Skeletal muscle satellite cell (primary cell): ENCODE measurements at regions not wholly inside any gene's neighbourhood (a gene's known extent, or its start where the extent isn't known, plus 50 kb on each side); places are given as distances from the start of the nearest gene placed in this dataset.

Experiments used
- H3K27me3 ChIP-seq: 2 replicates; pipeline ENCODE4 v1.7.0; 2013; ENCODE audit warnings: low read length; ENCODE audit not compliant: control insufficient read depth, insufficient read depth
- H3K36me3 ChIP-seq: 2 replicates; pipeline ENCODE4 v1.7.0; 2013; ENCODE audit warnings: mild to moderate bottlenecking, control low read depth, low read length; ENCODE audit not compliant: insufficient read depth
- H3K4me1 ChIP-seq: 2 replicates; pipeline ENCODE4 v1.7.0; 2013; ENCODE audit warnings: low read length; ENCODE audit not compliant: control insufficient read depth, insufficient read depth
- H3K4me2 ChIP-seq: 2 replicates; pipeline ENCODE4 v1.7.0; 2013; ENCODE audit warnings: mild to moderate bottlenecking, low read length
- H3K4me3 ChIP-seq: 2 replicates; pipeline ENCODE4 v1.7.0; 2013; ENCODE audit warnings: low read length
- H3K9ac ChIP-seq: 2 replicates; pipeline ENCODE4 v1.7.0; 2013; ENCODE audit warnings: mild to moderate bottlenecking, low read depth, low read length, moderate library complexity
- H3K9me3 ChIP-seq: replicated peaks from 2 replicates; pipeline ENCODE4 v1.7.0; 2013; ENCODE audit warnings: mild to moderate bottlenecking, control low read depth, low read length

DNA sequence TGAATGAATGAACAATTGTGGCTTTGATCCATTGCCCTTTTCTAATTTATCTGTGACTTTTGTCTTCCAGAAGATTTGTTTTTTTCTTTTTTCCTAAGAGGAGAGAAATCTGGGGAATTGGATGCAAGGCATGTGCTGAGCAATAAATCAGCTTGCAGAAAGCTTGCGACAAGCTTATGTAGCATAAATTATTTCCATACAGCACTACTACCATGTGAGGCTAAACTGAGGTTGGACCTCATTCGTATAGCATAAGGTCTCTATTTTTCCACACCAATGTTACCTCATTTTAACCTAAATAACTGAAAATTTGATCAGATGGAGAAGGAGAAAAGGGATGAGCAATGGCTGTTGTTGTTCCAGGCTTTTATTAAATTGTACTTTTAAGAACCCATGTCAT, 455.6 kb downstream of the TUSC7 start:
- no peaks in the 10 kb centered on the region for H3K9me3 ChIP-seq
- H3K4me2 ChIP-seq, result no peak overlapping the region
- H3K36me3 ChIP-seq, result no peaks in the 10 kb centered on the region
- H3K9ac ChIP-seq, result no peak overlapping the region
- H3K4me3 ChIP-seq, result no peak overlapping the region
- H3K27me3 ChIP-seq, result no peaks in the 10 kb centered on the region
- no peaks in the 10 kb centered on the region for H3K4me1 ChIP-seq

DNA sequence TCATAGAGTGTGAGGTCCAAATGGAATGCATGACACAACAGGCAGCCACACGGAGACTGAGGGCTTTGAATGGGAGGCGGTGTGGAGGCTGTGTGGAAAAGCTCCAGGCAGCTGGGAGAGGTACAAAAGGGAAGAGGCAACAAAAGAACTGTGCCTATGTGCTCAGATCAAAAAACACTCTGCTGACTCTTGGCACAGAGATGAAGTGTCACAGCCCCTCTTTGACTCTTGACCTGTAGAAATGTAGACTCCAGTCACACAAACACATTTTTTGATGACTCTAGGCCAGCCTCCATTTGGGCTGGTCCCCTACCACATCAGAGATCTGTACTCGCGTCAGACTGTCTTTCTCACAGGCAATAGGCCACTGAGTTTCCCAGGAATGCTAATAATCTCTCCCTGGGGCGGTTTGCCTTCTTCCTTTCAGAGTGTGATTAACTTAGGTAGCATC, 456.0 kb downstream of the TUSC7 start:
- no peak overlapping the region for H3K4me2 ChIP-seq
- no peaks in the 10 kb centered on the region for H3K27me3 ChIP-seq
- no peaks in the 10 kb centered on the region for H3K4me1 ChIP-seq
- H3K9me3 ChIP-seq, result no peaks in the 10 kb centered on the region
- H3K4me3 ChIP-seq, result no peak overlapping the region
- no peak overlapping the region for H3K9ac ChIP-seq
- no peaks in the 10 kb centered on the region for H3K36me3 ChIP-seq

DNA sequence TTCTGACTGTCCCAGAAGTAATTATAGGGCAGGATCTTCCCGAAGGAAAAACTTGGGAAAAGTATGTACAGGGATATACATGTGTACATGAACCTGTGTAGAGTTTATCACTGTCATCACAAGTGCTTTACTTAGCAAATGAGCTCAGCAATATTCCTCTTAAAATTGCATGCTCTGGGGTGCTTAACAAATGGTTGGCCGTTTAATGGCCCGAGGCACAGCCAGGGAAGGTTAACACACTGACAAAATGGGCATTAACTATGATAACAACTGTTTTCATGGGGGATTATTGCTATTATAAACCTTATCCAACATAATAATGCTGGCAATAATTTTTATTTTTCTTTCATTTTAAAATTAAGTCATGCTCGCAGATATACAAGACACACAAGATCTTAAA, 459.3 kb downstream of the TUSC7 start:
- Histone ChIP-seq H3K27me3 (no peaks in the 10 kb centered on the region), H3K9ac (no peak overlapping the region), H3K36me3 (no peaks in the 10 kb centered on the region), H3K4me1 (no peaks in the 10 kb centered on the region), H3K4me3 (no peak overlapping the region), H3K9me3 (no peaks in the 10 kb centered on the region), H3K4me2 (no peak overlapping the region)

DNA sequence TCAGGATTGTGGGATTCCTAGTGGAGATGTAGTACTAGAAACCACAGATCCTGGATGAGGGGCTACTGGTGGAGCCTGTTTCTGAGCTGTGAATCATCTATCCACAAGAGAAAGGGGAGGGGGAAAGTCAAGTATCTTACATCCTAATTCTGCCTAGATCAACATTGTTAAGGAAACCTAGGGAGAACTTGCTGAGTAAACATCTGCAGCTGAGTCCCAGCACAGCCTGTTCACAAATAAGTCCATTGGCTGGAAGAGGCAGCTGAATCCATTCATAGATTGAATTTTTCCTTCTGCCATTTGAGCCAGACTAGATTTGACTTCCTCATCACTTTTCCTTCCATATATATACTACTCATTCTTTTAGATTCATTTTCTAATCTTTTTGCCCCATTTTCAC, 460.5 kb downstream of the TUSC7 start:
- H3K4me2 ChIP-seq, result no peak overlapping the region
- H3K4me1 ChIP-seq, result no peaks in the 10 kb centered on the region
- no peaks in the 10 kb centered on the region for H3K27me3 ChIP-seq
- no peaks in the 10 kb centered on the region for H3K36me3 ChIP-seq
- no peak overlapping the region for H3K4me3 ChIP-seq
- no peak overlapping the region for H3K9ac ChIP-seq
- H3K9me3 ChIP-seq, result no peaks in the 10 kb centered on the region

DNA sequence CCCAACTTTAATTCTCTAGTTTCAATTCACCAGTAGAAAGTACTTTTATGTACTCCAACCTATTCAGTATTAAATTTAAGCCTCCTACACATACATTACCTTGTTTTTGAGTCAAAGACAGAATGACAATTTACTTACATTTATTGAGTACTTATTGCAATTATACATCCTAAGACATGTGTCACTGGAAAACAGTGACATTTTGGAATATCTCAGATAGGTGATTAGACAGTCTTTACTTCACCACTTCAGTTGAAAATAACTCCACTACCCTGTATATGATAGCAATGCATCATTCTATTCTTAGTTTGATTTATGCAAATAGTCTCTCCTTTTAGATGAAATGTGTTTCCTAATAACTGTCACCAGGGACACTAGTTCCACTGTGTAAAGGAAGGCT, 461.5 kb downstream of the TUSC7 start:
- no peaks in the 10 kb centered on the region for H3K27me3 ChIP-seq
- H3K4me3 ChIP-seq, result no peak overlapping the region
- H3K36me3 ChIP-seq, result no peaks in the 10 kb centered on the region
- H3K9me3 ChIP-seq, result no peaks in the 10 kb centered on the region
- H3K4me1 ChIP-seq, result no peaks in the 10 kb centered on the region
- H3K4me2 ChIP-seq, result no peak overlapping the region
- H3K9ac ChIP-seq, result no peak overlapping the region

DNA sequence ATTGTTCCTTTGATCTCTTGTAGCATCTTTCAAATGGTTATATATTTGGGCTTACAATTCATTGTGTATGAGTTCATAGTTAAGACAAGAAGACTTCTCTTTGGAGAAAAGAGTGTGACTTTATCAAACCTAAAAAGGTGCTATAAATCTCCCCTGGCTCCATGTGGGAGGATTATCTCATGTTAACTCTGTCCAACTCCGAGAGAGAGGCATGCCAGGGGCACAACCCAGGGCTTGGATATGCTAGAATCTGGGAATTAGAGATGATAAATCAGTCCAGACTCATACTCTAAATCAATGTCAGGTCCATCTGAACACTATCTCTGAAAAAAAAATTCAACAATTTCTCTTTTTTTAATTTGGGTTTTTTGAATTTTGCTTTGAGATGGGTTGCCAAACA, 462.8 kb downstream of the TUSC7 start:
- H3K4me1 ChIP-seq, result no peaks in the 10 kb centered on the region
- no peak overlapping the region for H3K4me2 ChIP-seq
- H3K9me3 ChIP-seq, result no peaks in the 10 kb centered on the region
- no peak overlapping the region for H3K4me3 ChIP-seq
- H3K27me3 ChIP-seq, result no peaks in the 10 kb centered on the region
- no peaks in the 10 kb centered on the region for H3K36me3 ChIP-seq
- no peak overlapping the region for H3K9ac ChIP-seq

DNA sequence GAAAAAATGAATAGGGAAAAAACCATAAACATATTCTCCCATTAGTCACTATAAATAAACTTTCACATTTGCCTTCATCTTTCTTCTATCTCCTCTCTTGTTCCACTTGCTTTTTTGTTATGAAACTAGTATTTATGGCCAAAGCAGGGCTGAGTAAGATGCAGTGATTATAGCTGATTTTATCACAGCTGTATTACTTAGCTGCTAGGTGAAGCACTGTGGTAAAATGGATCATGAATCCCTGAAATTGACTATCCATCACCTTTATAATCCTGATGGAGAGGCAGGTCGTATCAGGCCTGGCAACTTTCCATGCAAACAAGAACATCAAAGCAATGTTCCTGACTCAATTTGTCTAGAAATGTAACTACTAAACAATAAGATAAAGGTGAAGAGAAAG, 471.6 kb downstream of the TUSC7 start:
- Histone ChIP-seq H3K4me3 (no peak overlapping the region), H3K36me3 (no peaks in the 10 kb centered on the region), H3K4me2 (no peak overlapping the region), H3K9me3 (no peaks in the 10 kb centered on the region), H3K27me3 (no peaks in the 10 kb centered on the region), H3K9ac (no peak overlapping the region), H3K4me1 (peaks cover 6% of the 10 kb centered on the region)

DNA sequence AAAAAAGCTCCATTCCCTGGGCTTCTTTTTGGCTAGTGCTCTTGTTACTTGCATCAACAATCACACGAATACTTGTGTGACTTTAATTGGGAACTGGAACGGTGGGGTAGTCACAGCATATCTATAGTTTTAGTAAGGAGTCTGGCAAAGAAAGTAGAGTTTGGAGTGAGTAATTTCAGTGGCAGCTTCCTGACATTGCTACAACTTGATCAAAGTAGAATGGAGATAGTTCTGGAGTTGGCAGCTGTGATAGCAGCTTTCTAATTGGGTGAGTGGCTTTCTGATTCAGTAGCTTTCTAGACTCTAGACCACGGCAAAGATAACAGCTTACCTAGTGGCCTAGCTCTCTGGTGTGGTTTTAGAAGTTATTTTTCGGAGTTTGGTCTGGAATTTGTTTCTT, 475.0 kb downstream of the TUSC7 start:
- Histone ChIP-seq H3K27me3 (no peaks in the 10 kb centered on the region), H3K9ac (no peak overlapping the region), H3K9me3 (no peaks in the 10 kb centered on the region), H3K4me2 (no peak overlapping the region), H3K4me1 (peaks cover 6% of the 10 kb centered on the region), H3K4me3 (no peak overlapping the region), H3K36me3 (no peaks in the 10 kb centered on the region)

DNA sequence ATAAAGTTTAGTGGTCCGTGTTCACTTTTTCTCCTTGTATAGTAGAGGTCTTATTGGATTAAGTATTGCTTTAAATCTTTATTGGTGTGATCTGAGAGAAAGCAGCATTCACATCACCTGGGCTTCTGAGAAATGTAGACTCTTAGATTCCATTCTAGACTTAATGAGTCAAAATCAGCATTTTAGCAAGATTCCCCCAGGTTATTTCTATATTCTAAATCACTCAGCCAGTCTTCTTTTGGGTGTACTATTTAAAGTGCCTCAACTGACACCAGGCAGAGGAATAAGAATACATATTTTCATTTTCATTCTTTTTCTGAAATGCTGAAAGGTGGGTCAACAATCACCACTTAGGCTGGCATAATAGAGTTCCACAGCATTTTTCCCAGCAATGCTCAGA, 481.7 kb downstream of the TUSC7 start:
- no peak overlapping the region for H3K9ac ChIP-seq
- no peaks in the 10 kb centered on the region for H3K4me1 ChIP-seq
- H3K4me3 ChIP-seq, result no peak overlapping the region

DNA sequence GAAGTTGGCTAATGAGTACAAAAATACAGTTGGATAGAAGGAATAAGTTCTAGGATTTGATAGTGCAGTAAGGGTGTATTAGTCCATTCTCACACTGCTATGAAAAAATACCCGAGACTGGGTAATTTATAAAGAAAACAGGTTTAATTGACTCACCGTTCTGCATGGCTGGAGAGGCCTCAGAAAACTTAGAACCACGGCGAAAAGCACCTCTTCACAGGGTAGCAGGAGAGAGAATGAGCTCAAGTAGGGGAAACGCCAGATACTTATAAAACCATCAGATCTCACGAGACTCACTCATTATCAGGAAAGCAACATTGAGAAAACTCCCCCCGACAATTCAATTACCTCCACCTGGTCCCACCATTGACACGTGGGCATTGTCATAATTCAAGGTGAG, 483.3 kb downstream of the TUSC7 start:
- no peak overlapping the region for H3K4me2 ChIP-seq
- H3K4me1 ChIP-seq, result no peaks in the 10 kb centered on the region
- H3K27me3 ChIP-seq, result no peaks in the 10 kb centered on the region
- H3K9me3 ChIP-seq, result no peaks in the 10 kb centered on the region
- no peak overlapping the region for H3K9ac ChIP-seq
- no peak overlapping the region for H3K4me3 ChIP-seq
- no peaks in the 10 kb centered on the region for H3K36me3 ChIP-seq

More for the DNA sequence above, 481.7 kb downstream of the TUSC7 start:
- no peak overlapping the region for H3K4me2 ChIP-seq
- no peaks in the 10 kb centered on the region for H3K9me3 ChIP-seq
- H3K27me3 ChIP-seq, result no peaks in the 10 kb centered on the region
- H3K36me3 ChIP-seq, result no peaks in the 10 kb centered on the region

DNA sequence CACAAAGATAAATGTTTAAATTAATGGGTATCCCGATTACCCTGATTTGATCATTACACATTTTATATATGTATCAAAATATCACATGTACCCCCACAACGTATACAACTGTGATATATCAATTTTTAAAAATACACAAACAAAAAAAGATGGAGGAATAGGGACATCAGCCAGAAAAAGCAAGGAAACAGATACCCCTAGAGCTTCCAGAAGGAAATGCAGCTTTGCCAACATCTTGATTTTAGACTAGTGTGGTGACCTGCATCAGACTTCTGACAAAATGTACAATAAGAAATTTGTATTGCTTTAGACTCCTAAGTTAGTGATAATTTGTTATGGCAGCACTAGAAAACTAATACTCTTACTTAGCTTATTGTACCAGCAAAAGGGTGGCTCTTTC, 483.8 kb downstream of the TUSC7 start:
- H3K27me3 ChIP-seq, result no peaks in the 10 kb centered on the region
- no peaks in the 10 kb centered on the region for H3K9me3 ChIP-seq
- no peaks in the 10 kb centered on the region for H3K36me3 ChIP-seq
- H3K9ac ChIP-seq, result no peak overlapping the region
- H3K4me1 ChIP-seq, result no peaks in the 10 kb centered on the region
- H3K4me3 ChIP-seq, result no peak overlapping the region
- H3K4me2 ChIP-seq, result no peak overlapping the region

DNA sequence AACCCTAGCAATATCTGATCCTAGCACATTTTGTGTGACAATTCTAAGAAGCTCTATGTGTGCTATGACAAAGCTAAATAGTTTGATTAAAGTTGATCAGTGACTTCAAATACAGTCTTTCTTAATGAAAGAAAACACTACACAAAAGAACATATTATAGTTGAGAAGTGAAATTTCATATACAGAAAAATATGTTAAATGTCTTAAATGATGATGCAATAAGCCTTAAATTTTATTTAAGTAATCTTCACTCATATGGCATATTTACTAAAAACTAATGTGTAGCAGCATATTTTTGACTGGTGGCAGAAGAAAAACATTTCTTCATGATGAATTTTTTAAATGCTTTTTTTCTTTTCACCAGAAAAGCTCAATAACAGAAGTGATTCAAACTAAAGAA, 485.5 kb downstream of the TUSC7 start:
- Histone ChIP-seq H3K27me3 (no peaks in the 10 kb centered on the region), H3K4me3 (no peak overlapping the region), H3K9me3 (no peaks in the 10 kb centered on the region), H3K4me2 (no peak overlapping the region), H3K9ac (no peak overlapping the region), H3K36me3 (no peaks in the 10 kb centered on the region), H3K4me1 (no peaks in the 10 kb centered on the region)
